Gastrocnemius medialis (tissue), 4 donors: ENCODE measurements at regions not wholly inside any gene's neighbourhood (a gene's known extent, or its start where the extent isn't known, plus 50 kb on each side); places are given as distances from the start of the nearest gene placed in this dataset.

Source experiments
- ATAC-seq, 2 donors: fragments of 150-250 bp; one replicate each; pipeline ENCODE4 v1.9.1; 2016
- DNase-seq, 2 donors: peaks; one replicate each; pipeline ENCODE4 v3.0.0-alpha.2; 2019
- H3K27ac ChIP-seq, 4 donors: fragments of 200-600 bp; sonication (generic); 1 replicate in 1 of 4; 2 replicates in 3 of 4; pipeline ENCODE4 v1.5.1; 2016 to 2018; ENCODE audit warnings: mild to moderate bottlenecking in 2 of 4, moderate library complexity in 1 of 4
- H3K27me3 ChIP-seq, 3 donors: fragments of 200-600 bp; sonication (generic) in 2 of 3; 1 replicate in 1 of 3; 2 replicates in 2 of 3; pipeline versions ENCODE4 v1.5.1 to v1.6.0; 2016 to 2019; ENCODE audit warnings: mild to moderate bottlenecking in 1 of 3, moderate library complexity in 1 of 3
- H3K36me3 ChIP-seq, 2 donors: fragments of 200-600 bp; sonication (generic) in 1 of 2; one replicate each; pipeline ENCODE4 v1.5.1; 2017 to 2018
- H3K4me1 ChIP-seq, 2 donors: fragments of 200-600 bp; sonication (generic) in 1 of 2; one replicate each; pipeline ENCODE4 v1.5.1; 2016 to 2017; ENCODE audit warnings: mild to moderate bottlenecking in 2 of 2
- H3K4me3 ChIP-seq, 4 donors: fragments of 200-600 bp; sonication (generic) in 3 of 4; 1 replicate in 1 of 4; 2 replicates in 3 of 4; pipeline ENCODE4 v1.5.1; 2016 to 2019; ENCODE audit warnings: mild to moderate bottlenecking in 2 of 4
- H3K9me3 ChIP-seq, 3 donors: fragments of 200-600 bp; sonication (generic) in 2 of 3; 1 replicate in 1 of 3; 2 replicates in 2 of 3; pipeline ENCODE4 v1.5.1; 2016 to 2019
- CTCF ChIP-seq, 5 experiments: fragments of 450-650 bp in 3 of 5; fragments of 200-600 bp in 2 of 5; sonication (generic) in 2 of 5; IDR thresholded peaks in 4 of 5; conservative IDR thresholded peaks in 1 of 5; 1 replicate in 4 of 5; 2 replicates in 1 of 5; pipeline ENCODE4 v1.5.1; 2016 to 2019; ENCODE audit warnings: antibody characterized with exemption in 5 of 5, mild to moderate bottlenecking in 3 of 5, moderate library complexity in 3 of 5
- POLR2A ChIP-seq, 2 donors: fragments of 450-650 bp; IDR thresholded peaks; one replicate each; pipeline ENCODE4 v1.6.1; 2017; ENCODE audit warnings: antibody characterized with exemption in 2 of 2, mild to moderate bottlenecking in 2 of 2, moderate library complexity in 2 of 2
- in situ Hi-C, 4 donors: fragments of 200-750 bp; cut with MboI; loops; one replicate each; pipeline versions ENCODE4 v1.15.0 to v1.8.0; 2017; ENCODE audit warnings: low sequenced_read_pairs in 4 of 4
- intact Hi-C: fragments of 100-400 bp; cut with DNase I; formaldehyde crosslinking; loops from one replicate; pipeline ENCODE4 v1.15.1; 2023; ENCODE audit warnings: low total_unique reads

GRCh38 chr2:35293261-35293660 lies 1062.3 kb upstream of the CRIM1 start:
- no peaks in the 10 kb centered on the region for H3K27me3 ChIP-seq
- H3K9me3 ChIP-seq = no peaks in the 10 kb centered on the region
- H3K36me3 ChIP-seq = no peaks in the 10 kb centered on the region
- H3K4me3 ChIP-seq = no peak overlapping the region
- TF ChIP-seq CTCF (IDR thresholded peaks at IDR 0.05 in 4 of 5, conservative IDR thresholded peaks at IDR 0.05 in 1 of 5) = no peak
- in situ Hi-C loops (no loop called here), intact Hi-C loops (no loop called here)
- DNase-seq (no peak), ATAC-seq (no peak)
- H3K27ac ChIP-seq = no peak overlapping the region
- H3K4me1 ChIP-seq = no peaks in the 10 kb centered on the region

GRCh38 chr2:35292199-35292598 lies 1063.4 kb upstream of the CRIM1 start:
- intact Hi-C loops (no loop called here), in situ Hi-C loops (no loop called here)
- Histone ChIP-seq H3K36me3 (no peaks in the 10 kb centered on the region), H3K9me3 (no peaks in the 10 kb centered on the region), H3K4me3 (no peak overlapping the region), H3K27me3 (no peaks in the 10 kb centered on the region), H3K27ac (no peak overlapping the region), H3K4me1 (no peaks in the 10 kb centered on the region)
- DNase-seq (no peak), ATAC-seq (no peak)
- TF ChIP-seq CTCF (IDR thresholded peaks at IDR 0.05 in 4 of 5, conservative IDR thresholded peaks at IDR 0.05 in 1 of 5) (no peak), POLR2A (IDR thresholded peaks at IDR 0.05) (no peak)

GRCh38 chr2:35281702-35282101 lies 1073.9 kb upstream of the CRIM1 start:
- Histone ChIP-seq H3K36me3 (no peaks in the 10 kb centered on the region), H3K27ac (no peak overlapping the region), H3K27me3 (no peaks in the 10 kb centered on the region), H3K4me3 (no peak overlapping the region), H3K4me1 (no peaks in the 10 kb centered on the region), H3K9me3 (no peaks in the 10 kb centered on the region)
- in situ Hi-C loops (no loop called here), intact Hi-C loops (no loop called here)
- TF ChIP-seq CTCF (IDR thresholded peaks at IDR 0.05 in 4 of 5, conservative IDR thresholded peaks at IDR 0.05 in 1 of 5) (no peak), POLR2A (IDR thresholded peaks at IDR 0.05) (no peak)
- no peak for ATAC-seq
- DNase-seq = no peak

- H3K27ac ChIP-seq = no peak overlapping the region
These were observed 1099.8 kb upstream of the CRIM1 start for GRCh38 chr2:35255826-35256225.

More at GRCh38 chr2:35255826-35256225, 1099.8 kb upstream of the CRIM1 start:
- DNase-seq = no peak
- H3K36me3 ChIP-seq = no peaks in the 10 kb centered on the region
- in situ Hi-C loops = no loop called here
- H3K9me3 ChIP-seq = no peaks in the 10 kb centered on the region
- no peaks in the 10 kb centered on the region for H3K4me1 ChIP-seq
- H3K27me3 ChIP-seq = no peaks in the 10 kb centered on the region
- ATAC-seq = no peak
- intact Hi-C loops = no loop called here
- TF ChIP-seq CTCF (IDR thresholded peaks at IDR 0.05 in 4 of 5, conservative IDR thresholded peaks at IDR 0.05 in 1 of 5) = no peak
- TF ChIP-seq POLR2A (IDR thresholded peaks at IDR 0.05) = no peak
- no peak overlapping the region for H3K4me3 ChIP-seq
